Adrenal gland (tissue), 5 donors: ENCODE measurements at regions not wholly inside any gene's neighbourhood (a gene's known extent, or its start where the extent isn't known, plus 50 kb on each side); places are given as distances from the start of the nearest gene placed in this dataset.

Experiments
- POLR2A ChIP-seq, 2 donors: fragments of 450-650 bp; IDR thresholded peaks; one replicate each; pipeline ENCODE4 v1.6.1; 2017; ENCODE audit warnings: antibody characterized with exemption in 2 of 2, mild to moderate bottlenecking in 2 of 2, moderate library complexity in 1 of 2
- TF ChIP-seq, protein P1 (sequence below), 6 experiments: fragments of 450-650 bp in 4 of 6; fragments of 200-600 bp in 2 of 6; sonication (generic) in 1 of 6; IDR thresholded peaks; 1 replicate in 5 of 6; 2 replicates in 1 of 6; pipeline versions ENCODE4 v1.5.1 to v1.8.0; 2016 to 2021; ENCODE audit warnings: antibody characterized with exemption in 6 of 6, mild to moderate bottlenecking in 2 of 6, moderate library complexity in 1 of 6
- donor health status: DM: no; HTN: no; CAD: no.

DNA sequence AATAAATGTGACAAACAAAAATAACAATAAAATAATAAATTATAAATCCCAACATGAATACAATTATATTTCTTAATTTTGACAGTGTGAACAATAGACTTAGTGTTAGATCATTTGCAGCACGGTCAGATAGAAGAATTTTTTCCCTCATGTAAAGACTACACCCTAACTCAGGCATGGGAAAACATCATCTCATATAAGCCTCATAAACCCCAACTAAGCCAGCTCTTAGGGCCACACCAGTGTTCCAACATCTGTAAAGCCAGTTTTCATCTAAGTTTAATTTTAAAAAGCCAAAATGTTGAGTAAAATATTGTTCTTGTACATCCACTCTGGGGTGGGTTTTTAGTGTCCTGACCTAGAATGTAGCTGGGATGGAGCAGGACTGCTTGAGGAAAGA, 167.4 kb downstream of the QRSL1 start:
- TF ChIP-seq, protein P1, sequence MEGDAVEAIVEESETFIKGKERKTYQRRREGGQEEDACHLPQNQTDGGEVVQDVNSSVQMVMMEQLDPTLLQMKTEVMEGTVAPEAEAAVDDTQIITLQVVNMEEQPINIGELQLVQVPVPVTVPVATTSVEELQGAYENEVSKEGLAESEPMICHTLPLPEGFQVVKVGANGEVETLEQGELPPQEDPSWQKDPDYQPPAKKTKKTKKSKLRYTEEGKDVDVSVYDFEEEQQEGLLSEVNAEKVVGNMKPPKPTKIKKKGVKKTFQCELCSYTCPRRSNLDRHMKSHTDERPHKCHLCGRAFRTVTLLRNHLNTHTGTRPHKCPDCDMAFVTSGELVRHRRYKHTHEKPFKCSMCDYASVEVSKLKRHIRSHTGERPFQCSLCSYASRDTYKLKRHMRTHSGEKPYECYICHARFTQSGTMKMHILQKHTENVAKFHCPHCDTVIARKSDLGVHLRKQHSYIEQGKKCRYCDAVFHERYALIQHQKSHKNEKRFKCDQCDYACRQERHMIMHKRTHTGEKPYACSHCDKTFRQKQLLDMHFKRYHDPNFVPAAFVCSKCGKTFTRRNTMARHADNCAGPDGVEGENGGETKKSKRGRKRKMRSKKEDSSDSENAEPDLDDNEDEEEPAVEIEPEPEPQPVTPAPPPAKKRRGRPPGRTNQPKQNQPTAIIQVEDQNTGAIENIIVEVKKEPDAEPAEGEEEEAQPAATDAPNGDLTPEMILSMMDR (IDR thresholded peaks at IDR 0.05): no peak
- no peak for TF ChIP-seq POLR2A (IDR thresholded peaks at IDR 0.05)
